IMR-90 (cell line): ENCODE measurements at regions not wholly inside any gene's neighbourhood (a gene's known extent, or its start where the extent isn't known, plus 50 kb on each side); places are given as distances from the start of the nearest gene placed in this dataset.

Experiments
- ATAC-seq: fragments of 200-7000 bp; cut with Tn5 transposase; 2 replicates; pipeline ENCODE4 v1.9.1; 2020; ENCODE audit warnings: low read depth, mild to moderate bottlenecking, moderate library complexity
- BruUV-seq: library from RNA; stranded (reverse); fragments of 400-500 nt; replicated peaks from 2 replicates; lab custom pipeline; 2021; lab: Mats Ljungman, UMichigan
- CTCF ChIA-PET: fragments of 300-600 bp; formaldehyde crosslinking; extraction: SDS; loops from one replicate; lab custom pipeline; 2021; ENCODE audit warnings: antibody characterized with exemption; lab: Yijun Ruan, JAX
- POLR2A ChIA-PET: fragments of 300-600 bp; sonication (Branson Sonifier 250); formaldehyde crosslinking; loops from one replicate; lab custom pipeline; 2022; ENCODE audit warnings: antibody characterized with exemption; ENCODE audit not compliant: unreplicated experiment; lab: Charles Lee
- DNase-seq: peaks from one replicate; pipeline ENCODE4 v3.0.0; 2013
- H2AFZ ChIP-seq: replicated peaks from 2 replicates; pipeline ENCODE3; 2013; ENCODE audit warnings: low read length, mild to moderate bottlenecking; ENCODE audit not compliant: poor library complexity
- H2AK5ac ChIP-seq: 2 replicates; pipeline ENCODE4 v1.6.1; 2013; ENCODE audit warnings: low read depth, low read length, inconsistent platforms
- H2AK9ac ChIP-seq: replicated peaks from 2 replicates; pipeline ENCODE3; 2013; ENCODE audit warnings: mild to moderate bottlenecking, low read depth, low read length, moderate library complexity; ENCODE audit not compliant: poor library complexity
- H2BK120ac ChIP-seq: 2 replicates; pipeline ENCODE4 v1.6.1; 2013; ENCODE audit warnings: low read depth, low read length, inconsistent platforms
- H2BK15ac ChIP-seq: 3 replicates; pipeline ENCODE4 v1.6.1; 2013; ENCODE audit warnings: low read depth, low read length, inconsistent platforms
- H2BK20ac ChIP-seq: 2 replicates; pipeline ENCODE4 v1.6.1; 2013; ENCODE audit warnings: low read depth, mild to moderate bottlenecking, inconsistent platforms, low read length, moderate library complexity
- H2BK5ac ChIP-seq: 2 replicates; pipeline ENCODE4 v1.6.1; 2013; ENCODE audit warnings: mild to moderate bottlenecking, low read depth, low read length, inconsistent platforms; ENCODE audit not compliant: poor library complexity, severe bottlenecking
- H3K14ac ChIP-seq: replicated peaks from 2 replicates; pipeline ENCODE4 v1.6.1; 2013; ENCODE audit warnings: low read depth, low read length, inconsistent platforms
- H3K18ac ChIP-seq: 2 replicates; pipeline ENCODE4 v1.6.1; 2013; ENCODE audit warnings: low read depth, low read length, control low read depth
- H3K23ac ChIP-seq: 2 replicates; pipeline ENCODE4 v1.6.1; 2013; ENCODE audit warnings: low read depth, low read length, inconsistent platforms
- H3K27ac ChIP-seq: 2 replicates; pipeline ENCODE4 v1.5.1; 2013; ENCODE audit warnings: mild to moderate bottlenecking, control low read depth, low read length; ENCODE audit not compliant: insufficient read depth
- H3K27me3 ChIP-seq: 2 replicates; pipeline ENCODE4 v1.6.1; 2013; ENCODE audit warnings: low read length; ENCODE audit not compliant: control insufficient read depth, insufficient read depth
- H3K36me3 ChIP-seq: 2 replicates; pipeline ENCODE4 v1.6.1; 2013; ENCODE audit warnings: low read length, mixed read lengths; ENCODE audit not compliant: control insufficient read depth, insufficient read depth
- H3K4ac ChIP-seq: 2 replicates; pipeline ENCODE4 v1.6.1; 2013; ENCODE audit warnings: low read depth, low read length, inconsistent platforms
- H3K4me1 ChIP-seq: 2 replicates; pipeline ENCODE4 v1.6.1; 2013; ENCODE audit warnings: low read length, mixed read lengths; ENCODE audit not compliant: control insufficient read depth, insufficient read depth
- H3K4me2 ChIP-seq: 2 replicates; pipeline ENCODE4 v1.6.1; 2013; ENCODE audit warnings: low read depth, mild to moderate bottlenecking, control low read depth, low read length, moderate library complexity
- H3K4me3 ChIP-seq: 2 replicates; pipeline ENCODE4 v1.5.1; 2013; ENCODE audit warnings: low read depth, mild to moderate bottlenecking, control low read depth, low read length, moderate library complexity; ENCODE audit not compliant: insufficient read depth
- H3K56ac ChIP-seq: 2 replicates; pipeline ENCODE4 v1.6.1; 2013; ENCODE audit warnings: low read length, inconsistent platforms; ENCODE audit not compliant: insufficient read depth; ENCODE audit errors: extremely low read depth
- H3K79me1 ChIP-seq, 2 experiments: 2 replicates each; pipeline ENCODE4 v1.6.1; 2013; ENCODE audit warnings: low read length in 2 of 2, inconsistent platforms in 1 of 2, low read depth in 1 of 2
- H3K9ac ChIP-seq: 2 replicates; pipeline ENCODE4 v1.6.1; 2013; ENCODE audit warnings: low read depth, low read length, control low read depth
- H3K9me1 ChIP-seq: 2 replicates; pipeline ENCODE4 v1.6.1; 2013; ENCODE audit warnings: low read length, inconsistent platforms; ENCODE audit not compliant: insufficient read depth
- H3K9me3 ChIP-seq: 2 replicates; pipeline ENCODE4 v1.6.1; 2013; ENCODE audit warnings: low read length; ENCODE audit not compliant: control insufficient read depth, insufficient read depth
- H4K20me1 ChIP-seq: 2 replicates; pipeline ENCODE4 v1.6.1; 2013; ENCODE audit warnings: low read length, inconsistent platforms; ENCODE audit not compliant: insufficient read depth
- H4K5ac ChIP-seq: 2 replicates; pipeline ENCODE4 v1.6.1; 2013; ENCODE audit warnings: mild to moderate bottlenecking, low read depth, low read length, control low read depth
- H4K8ac ChIP-seq, 2 experiments: 2 replicates each; pipeline ENCODE4 v1.6.1; 2013; ENCODE audit warnings: low read depth in 2 of 2, low read length in 2 of 2, control low read depth in 1 of 2, inconsistent platforms in 1 of 2
- H4K91ac ChIP-seq: 2 replicates; pipeline ENCODE4 v1.6.1; 2013; ENCODE audit warnings: low read depth, low read length, inconsistent platforms; ENCODE audit not compliant: insufficient read depth
- BHLHE40 ChIP-seq: fragments of 150-350 bp; IDR thresholded peaks from 2 replicates; pipeline ENCODE4 v1.6.1; 2016; ENCODE audit warnings: mild to moderate bottlenecking, low read depth, low read length
- CEBPB ChIP-seq: IDR thresholded peaks from 2 replicates; pipeline ENCODE4 v1.6.1; 2012; ENCODE audit warnings: low read depth, low read length, improper control_type of control experiment
- CHD1 ChIP-seq: IDR thresholded peaks from 2 replicates; pipeline ENCODE4 v1.6.1; 2012; ENCODE audit warnings: low read depth, low read length, improper control_type of control experiment
- FOS ChIP-seq: fragments of 150-350 bp; IDR thresholded peaks from 2 replicates; pipeline ENCODE4 v1.6.1; 2016; ENCODE audit warnings: low read depth, low read length
- MAFK ChIP-seq: IDR thresholded peaks from 2 replicates; pipeline ENCODE4 v1.6.1; 2012; ENCODE audit warnings: low read depth, low read length, improper control_type of control experiment
- MAZ ChIP-seq: IDR thresholded peaks from 2 replicates; pipeline ENCODE4 v1.6.1; 2012; ENCODE audit warnings: low read depth, mild to moderate bottlenecking, low read length, improper control_type of control experiment, moderate library complexity, borderline replicate concordance
- MXI1 ChIP-seq: IDR thresholded peaks from 2 replicates; pipeline ENCODE4 v1.6.1; 2012; ENCODE audit warnings: low read depth, mild to moderate bottlenecking, low read length, moderate library complexity, borderline replicate concordance
- NFE2L2 ChIP-seq: fragments of 150-350 bp; IDR thresholded peaks from 2 replicates; pipeline ENCODE4 v1.6.1; 2016; ENCODE audit warnings: low read depth, mild to moderate bottlenecking, low read length
- POLR2A ChIP-seq: IDR thresholded peaks from 2 replicates; pipeline ENCODE4 v1.6.1; 2012; ENCODE audit warnings: mild to moderate bottlenecking, low read depth, low read length
- RAD21 ChIP-seq: IDR thresholded peaks from 2 replicates; pipeline ENCODE4 v1.6.1; 2012; ENCODE audit warnings: low read length, improper control_type of control experiment
- RCOR1 ChIP-seq: IDR thresholded peaks from 2 replicates; pipeline ENCODE4 v1.6.1; 2012; ENCODE audit warnings: mild to moderate bottlenecking, low read length, improper control_type of control experiment; ENCODE audit not compliant: insufficient replicate concordance
- RFX5 ChIP-seq: IDR thresholded peaks from 2 replicates; pipeline ENCODE4 v1.8.0; 2012; ENCODE audit warnings: low read depth, mild to moderate bottlenecking, low read length, moderate library complexity
- WGBS, 2 experiments: methylation state at CpG; one replicate each; pipeline versions ENCODE4 v1.1.5 to v1.1.7; 2013; ENCODE audit warnings: missing lambda C conversion rate in 2 of 2; ENCODE audit not compliant: insufficient read length in 1 of 2; ENCODE audit errors: extremely low coverage in 2 of 2; 5-methylcytosine and 5-hydroxymethylcytosine counted together
- dilution Hi-C: fragments of 300-500 bp; cut with HindIII; formaldehyde crosslinking; loops from one replicate; pipeline ENCODE4 v1.14.3; 2018; ENCODE audit warnings: low sequenced_read_pairs; ENCODE audit not compliant: unreplicated experiment
- in situ Hi-C: fragments of 300-500 bp; cut with MboI; formaldehyde crosslinking; loops from 3 replicates; pipeline ENCODE4 v1.14.3; 2019; ENCODE audit warnings: low sequenced_read_pairs, inconsistent platforms, mixed read lengths
- intact Hi-C: fragments of 100-400 bp; cut with micrococcal nuclease; formaldehyde crosslinking; loops from 2 replicates; pipeline ENCODE4 v1.10.0; 2022
- TF ChIP-seq, protein P1 (sequence below): fragments of 150-350 bp; IDR thresholded peaks from 2 replicates; pipeline ENCODE4 v1.6.1; 2017; ENCODE audit warnings: mild to moderate bottlenecking, antibody characterized with exemption, low read length, low read depth
- TF ChIP-seq, protein P2 (sequence below): conservative IDR thresholded peaks from 2 replicates; pipeline ENCODE4 v1.5.1; 2012; ENCODE audit warnings: mild to moderate bottlenecking, low read depth, low read length, improper control_type of control experiment
- TF ChIP-seq, protein P3 (sequence below): fragments of 150-350 bp; IDR thresholded peaks from 2 replicates; pipeline ENCODE4 v1.6.1; 2016; ENCODE audit warnings: low read depth, mild to moderate bottlenecking, low read length, moderate library complexity, borderline replicate concordance

DNA sequence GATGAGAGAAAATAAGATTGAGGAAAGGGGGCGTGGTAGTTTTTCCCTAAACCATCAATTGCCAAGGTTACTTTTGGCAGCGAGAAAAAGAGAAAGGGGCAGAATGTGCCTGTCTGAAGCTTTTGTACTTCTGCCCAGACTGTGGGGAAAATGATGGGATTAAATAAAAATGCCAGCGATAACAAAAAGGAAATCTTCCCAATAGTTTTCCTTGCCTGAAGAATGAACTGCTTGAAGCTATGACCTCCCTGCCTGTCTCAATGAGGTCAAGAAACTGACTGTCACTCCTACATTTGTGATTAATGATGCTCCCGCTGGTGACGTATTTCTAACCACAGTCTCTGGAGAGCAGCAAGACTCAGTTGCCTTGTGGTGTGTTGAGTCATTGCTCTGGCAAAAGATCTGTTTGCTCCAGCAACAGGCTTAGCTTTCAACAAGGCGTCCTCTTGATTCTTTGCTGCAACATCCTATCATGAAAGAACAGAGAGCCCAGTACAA lies 1051.5 kb downstream of the DIAPH3 start:
- peak overlapping the region; percentile 58; the same call in 1 of the 2 replicates for H3K18ac ChIP-seq
- H2BK5ac ChIP-seq, result peak overlapping the region; percentile 96
- 100% methylated on average over 1 of the region's 6 CpGs; no CpG with 5 or more reads in 1 of the 2 experiments for WGBS, 2 experiments
- peak overlapping the region; percentile 5; the same call in 1 of the 3 replicates for H2BK15ac ChIP-seq
- BruUV-seq, result no TSS peak
- H4K8ac ChIP-seq, result peak overlapping the region in 1 of 2 experiments; percentile 59; a peak in 2 of 4 replicates
- H4K91ac ChIP-seq, result peak overlapping the region; percentile 49
- ChIA-PET CTCF (no interaction called here), POLR2A (interaction anchor here (0.6 kb wide), 1 partner anchor 9 kb away, joined by 4 read pairs; no protein-coding TSS in a partner anchor)
- peak overlapping the region; percentile 39; the same call in 1 of the 2 replicates for H3K14ac ChIP-seq
- H3K4me2 ChIP-seq, result peak overlapping the region; percentile 58
- peak; percentile 99 for DNase-seq
- H3K56ac ChIP-seq, result peak overlapping the region; percentile 37; the same call in 1 of the 2 replicates
- intact Hi-C loops (no loop called here), dilution Hi-C loops (no loop called here), in situ Hi-C loops (loop anchor here (25.0 kb wide), 1 partner anchor 650 kb away; no protein-coding TSS in a partner anchor)
- no peaks in the 10 kb centered on the region for H4K20me1 ChIP-seq
- H3K27me3 ChIP-seq, result no peaks in the 10 kb centered on the region
- H2BK20ac ChIP-seq, result peak overlapping the region; percentile 89
- H3K4me3 ChIP-seq, result no peak overlapping the region
- H2AK9ac ChIP-seq, result no peak overlapping the region
- peak overlapping the region; percentile 71 for H3K4ac ChIP-seq
- H3K27ac ChIP-seq, result peak overlapping the region; percentile 65; the same call in 1 of the 2 replicates
- H4K5ac ChIP-seq, result peak overlapping the region; percentile 61; the same call in 1 of the 2 replicates
- H3K9ac ChIP-seq, result peak overlapping the region; percentile 11; the same call in 1 of the 2 replicates
- H3K79me1 ChIP-seq, result no peaks in the 10 kb centered on the region
- H3K9me1 ChIP-seq, result no peaks in the 10 kb centered on the region; the same call in 1 of the 2 replicates
- peak overlapping the region; percentile 45; the same call in 1 of the 2 replicates for H3K23ac ChIP-seq
- H2AK5ac ChIP-seq, result no peak overlapping the region
- no peaks in the 10 kb centered on the region for H3K36me3 ChIP-seq
- H2BK120ac ChIP-seq, result peak overlapping the region; percentile 85
- peaks cover 3% of the 10 kb centered on the region for H3K4me1 ChIP-seq
- peak; percentile 92 for ATAC-seq
- no peaks in the 10 kb centered on the region for H3K9me3 ChIP-seq
- H2AFZ ChIP-seq, result no peak overlapping the region
- TF ChIP-seq, protein P1, sequence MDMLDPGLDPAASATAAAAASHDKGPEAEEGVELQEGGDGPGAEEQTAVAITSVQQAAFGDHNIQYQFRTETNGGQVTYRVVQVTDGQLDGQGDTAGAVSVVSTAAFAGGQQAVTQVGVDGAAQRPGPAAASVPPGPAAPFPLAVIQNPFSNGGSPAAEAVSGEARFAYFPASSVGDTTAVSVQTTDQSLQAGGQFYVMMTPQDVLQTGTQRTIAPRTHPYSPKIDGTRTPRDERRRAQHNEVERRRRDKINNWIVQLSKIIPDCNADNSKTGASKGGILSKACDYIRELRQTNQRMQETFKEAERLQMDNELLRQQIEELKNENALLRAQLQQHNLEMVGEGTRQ, result no peak
- TF ChIP-seq, protein P2, sequence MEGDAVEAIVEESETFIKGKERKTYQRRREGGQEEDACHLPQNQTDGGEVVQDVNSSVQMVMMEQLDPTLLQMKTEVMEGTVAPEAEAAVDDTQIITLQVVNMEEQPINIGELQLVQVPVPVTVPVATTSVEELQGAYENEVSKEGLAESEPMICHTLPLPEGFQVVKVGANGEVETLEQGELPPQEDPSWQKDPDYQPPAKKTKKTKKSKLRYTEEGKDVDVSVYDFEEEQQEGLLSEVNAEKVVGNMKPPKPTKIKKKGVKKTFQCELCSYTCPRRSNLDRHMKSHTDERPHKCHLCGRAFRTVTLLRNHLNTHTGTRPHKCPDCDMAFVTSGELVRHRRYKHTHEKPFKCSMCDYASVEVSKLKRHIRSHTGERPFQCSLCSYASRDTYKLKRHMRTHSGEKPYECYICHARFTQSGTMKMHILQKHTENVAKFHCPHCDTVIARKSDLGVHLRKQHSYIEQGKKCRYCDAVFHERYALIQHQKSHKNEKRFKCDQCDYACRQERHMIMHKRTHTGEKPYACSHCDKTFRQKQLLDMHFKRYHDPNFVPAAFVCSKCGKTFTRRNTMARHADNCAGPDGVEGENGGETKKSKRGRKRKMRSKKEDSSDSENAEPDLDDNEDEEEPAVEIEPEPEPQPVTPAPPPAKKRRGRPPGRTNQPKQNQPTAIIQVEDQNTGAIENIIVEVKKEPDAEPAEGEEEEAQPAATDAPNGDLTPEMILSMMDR, result no peak
- peak; percentile 75 for TF ChIP-seq CEBPB
- no peak for TF ChIP-seq RFX5
- no peak for TF ChIP-seq CHD1
- TF ChIP-seq NFE2L2, result peak; percentile 43; the same call in 1 of the 2 replicates
- no peak for TF ChIP-seq MAZ
- TF ChIP-seq FOS, result peak; percentile 83
- TF ChIP-seq POLR2A, result no peak
- TF ChIP-seq, protein P3, sequence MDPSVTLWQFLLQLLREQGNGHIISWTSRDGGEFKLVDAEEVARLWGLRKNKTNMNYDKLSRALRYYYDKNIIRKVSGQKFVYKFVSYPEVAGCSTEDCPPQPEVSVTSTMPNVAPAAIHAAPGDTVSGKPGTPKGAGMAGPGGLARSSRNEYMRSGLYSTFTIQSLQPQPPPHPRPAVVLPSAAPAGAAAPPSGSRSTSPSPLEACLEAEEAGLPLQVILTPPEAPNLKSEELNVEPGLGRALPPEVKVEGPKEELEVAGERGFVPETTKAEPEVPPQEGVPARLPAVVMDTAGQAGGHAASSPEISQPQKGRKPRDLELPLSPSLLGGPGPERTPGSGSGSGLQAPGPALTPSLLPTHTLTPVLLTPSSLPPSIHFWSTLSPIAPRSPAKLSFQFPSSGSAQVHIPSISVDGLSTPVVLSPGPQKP, result no peak
- TF ChIP-seq MAFK, result no peak
- no peak for TF ChIP-seq RCOR1
- TF ChIP-seq RAD21, result no peak
- no peak for TF ChIP-seq MXI1
- peak; percentile 32; the same call in 1 of the 2 replicates for TF ChIP-seq BHLHE40
